IMR-90 (cell line): ENCODE measurements at regions not wholly inside any gene's neighbourhood (a gene's known extent, or its start where the extent isn't known, plus 50 kb on each side); places are given as distances from the start of the nearest gene placed in this dataset.

ENCODE experiments used
- CEBPB ChIP-seq: IDR thresholded peaks from 2 replicates; pipeline ENCODE4 v1.6.1; 2012; ENCODE audit warnings: low read depth, low read length, improper control_type of control experiment
- SMC3 ChIP-seq: fragments of 150-350 bp; IDR thresholded peaks from 2 replicates; pipeline ENCODE4 v1.6.1; 2016; ENCODE audit warnings: low read depth, mild to moderate bottlenecking, antibody characterized with exemption, low read length, moderate library complexity

GRCh38 chr15:39530480-39531342 is 50.2 kb upstream of the THBS1 start (continued):
- TF ChIP-seq CEBPB (no peak), SMC3 (no peak)
